ENCODE measurements at regions not wholly inside any gene's neighbourhood (a gene's known extent, or its start where the extent isn't known, plus 50 kb on each side); places are given as distances from the start of the nearest gene placed in this dataset.

DNA sequence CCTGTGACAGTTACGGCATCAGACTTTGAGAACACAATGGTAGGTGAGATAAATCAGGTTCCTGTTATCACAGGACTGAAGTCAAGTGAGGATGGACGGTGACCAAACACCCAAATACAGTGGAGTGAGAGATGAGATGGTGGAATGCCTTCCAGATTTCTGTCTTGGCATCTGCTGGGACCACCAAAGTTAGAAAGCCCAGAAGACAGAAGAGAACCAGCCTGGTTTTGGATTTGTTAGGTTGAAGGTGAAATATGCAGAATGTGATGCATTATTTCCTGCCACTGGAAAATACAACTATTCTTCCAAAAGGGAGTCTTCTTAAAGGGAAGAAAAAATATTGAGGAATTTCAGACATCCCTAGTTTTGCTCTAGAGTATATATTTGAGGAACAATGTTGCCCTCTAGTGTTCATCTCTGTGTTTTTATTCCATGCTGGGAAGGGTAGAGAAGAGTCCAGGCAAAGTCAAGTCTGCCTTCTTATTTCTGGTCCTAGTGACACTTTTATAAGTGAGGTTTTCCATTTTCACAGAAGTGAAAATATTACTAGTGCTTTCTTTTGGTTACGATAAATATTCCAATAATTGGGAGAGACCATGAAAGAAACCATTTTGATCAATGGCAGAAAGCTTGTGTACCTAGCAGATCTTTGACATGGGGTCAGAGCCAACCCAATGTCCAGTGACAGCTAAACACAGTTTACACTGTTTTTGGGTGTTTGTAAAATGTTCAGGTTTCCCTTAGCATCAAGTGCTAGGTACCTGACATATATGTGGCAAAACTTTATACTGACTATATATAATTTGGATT, 142.3 kb upstream of the ANKH start:
- TF ChIP-seq, protein P1, sequence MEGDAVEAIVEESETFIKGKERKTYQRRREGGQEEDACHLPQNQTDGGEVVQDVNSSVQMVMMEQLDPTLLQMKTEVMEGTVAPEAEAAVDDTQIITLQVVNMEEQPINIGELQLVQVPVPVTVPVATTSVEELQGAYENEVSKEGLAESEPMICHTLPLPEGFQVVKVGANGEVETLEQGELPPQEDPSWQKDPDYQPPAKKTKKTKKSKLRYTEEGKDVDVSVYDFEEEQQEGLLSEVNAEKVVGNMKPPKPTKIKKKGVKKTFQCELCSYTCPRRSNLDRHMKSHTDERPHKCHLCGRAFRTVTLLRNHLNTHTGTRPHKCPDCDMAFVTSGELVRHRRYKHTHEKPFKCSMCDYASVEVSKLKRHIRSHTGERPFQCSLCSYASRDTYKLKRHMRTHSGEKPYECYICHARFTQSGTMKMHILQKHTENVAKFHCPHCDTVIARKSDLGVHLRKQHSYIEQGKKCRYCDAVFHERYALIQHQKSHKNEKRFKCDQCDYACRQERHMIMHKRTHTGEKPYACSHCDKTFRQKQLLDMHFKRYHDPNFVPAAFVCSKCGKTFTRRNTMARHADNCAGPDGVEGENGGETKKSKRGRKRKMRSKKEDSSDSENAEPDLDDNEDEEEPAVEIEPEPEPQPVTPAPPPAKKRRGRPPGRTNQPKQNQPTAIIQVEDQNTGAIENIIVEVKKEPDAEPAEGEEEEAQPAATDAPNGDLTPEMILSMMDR (optimal IDR thresholded peaks at IDR 0.05 in 1 of 3, IDR thresholded peaks at IDR 0.05 in 1 of 3, conservative IDR thresholded peaks at IDR 0.05 in 1 of 3; ENCODE audit: extremely low read depth in 1 of 3, insufficient read depth in 2 of 3, low read length in 3 of 3): peak in 2 of 3 experiments; percentile 31 to 50
- no peak for TF ChIP-seq EZH2 (IDR thresholded peaks at IDR 0.05; ENCODE audit: low read length)
